ENCODE measurements at regions not wholly inside any gene's neighbourhood (a gene's known extent, or its start where the extent isn't known, plus 50 kb on each side); places are given as distances from the start of the nearest gene placed in this dataset.

DNA sequence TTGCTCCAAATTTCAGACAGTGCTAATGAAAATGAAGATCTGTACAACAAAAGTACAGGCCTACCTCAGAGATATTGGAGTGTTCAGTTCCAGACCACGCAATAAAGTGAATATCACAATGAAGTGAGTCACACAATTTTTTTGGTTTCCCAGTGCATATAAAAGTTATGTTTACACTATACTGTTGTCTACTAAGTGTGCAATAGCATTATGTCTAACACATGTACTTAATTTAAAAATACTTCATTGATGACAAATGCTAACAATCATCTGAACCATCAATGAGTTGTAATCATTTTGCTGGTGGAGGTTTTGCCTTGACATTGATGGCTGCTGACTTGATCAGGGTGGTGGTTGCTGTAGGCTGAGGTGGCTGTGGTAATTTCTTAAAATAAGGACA lies 60.6 kb upstream of the E2F8 start:
- no peak for DNase-seq (ENCODE audit: low read depth, low spot score)
- no peak for TF ChIP-seq POLR2A (IDR thresholded peaks at IDR 0.05; ENCODE audit: low read depth, low read length)
- no peak for TF ChIP-seq JUN (IDR thresholded peaks at IDR 0.05; ENCODE audit: borderline replicate concordance, insufficient read depth, insufficient read length, low read depth)
- no peak for TF ChIP-seq POLR2AphosphoS5 (IDR thresholded peaks at IDR 0.05; ENCODE audit: insufficient read depth, low read depth, low read length)
- no peak for TF ChIP-seq EZH2 (IDR thresholded peaks at IDR 0.05; ENCODE audit: borderline replicate concordance, low read depth, low read length, severe bottlenecking)
- no peak for TF ChIP-seq MYC (IDR thresholded peaks at IDR 0.05; ENCODE audit: low read depth, low read length)
- TF ChIP-seq GATA2 (IDR thresholded peaks at IDR 0.05; ENCODE audit: insufficient read depth, insufficient read length, low read depth, low read length) = no peak
- no peaks in the 10 kb centered on the region for H3K9me1 ChIP-seq (replicated peaks; ENCODE audit: control insufficient read depth, extremely low read depth, insufficient read depth, low read length)
- no peak for FAIRE-seq
- intact Hi-C loops (cut with micrococcal nuclease) = loop anchor here (10.0 kb wide), 1 partner anchor 1677 kb away; no protein-coding TSS in a partner anchor
- no peak overlapping the region for H3K4me3 ChIP-seq (replicated peaks in 1 of 3; ENCODE audit: insufficient read depth in 1 of 3, low read depth in 1 of 3, low read length in 3 of 3)
- CTCF ChIA-PET = no interaction called here
- POLR2A ChIA-PET = no interaction called here
- no peaks in the 10 kb centered on the region for H3K9me3 ChIP-seq (replicated peaks; ENCODE audit: control insufficient read depth, insufficient read depth, low read length)
- no peak overlapping the region for H3K4me2 ChIP-seq (ENCODE audit: insufficient read depth, low read length)
- BruUV-seq (replicated peaks) = no TSS peak
- H3K36me3 ChIP-seq (ENCODE audit: control insufficient read depth in 2 of 2, extremely low read depth in 1 of 2, insufficient read depth in 2 of 2, low read length in 2 of 2) = no peaks in the 10 kb centered on the region
- no peak overlapping the region for H3K9ac ChIP-seq (replicated peaks; ENCODE audit: extremely low read depth, insufficient read depth, low read length)
- no peaks in the 10 kb centered on the region for H4K20me1 ChIP-seq (replicated peaks; ENCODE audit: control insufficient read depth, extremely low read depth, insufficient read depth, low read length)
- no peaks in the 10 kb centered on the region for H3K79me2 ChIP-seq (ENCODE audit: control insufficient read depth, insufficient read depth, low read length)
- peaks cover 8 to 15% of the 10 kb centered on the region in 2 experiments for H3K27me3 ChIP-seq (ENCODE audit: control insufficient read depth in 2 of 2, insufficient read depth in 2 of 2, low read length in 2 of 2)
- H2AFZ ChIP-seq (ENCODE audit: low read depth, low read length) = no peak overlapping the region
- dilution Hi-C loops (cut with MboI; ENCODE audit: extremely low pct_ligation_motif_present, low sequenced_read_pairs) = no loop called here
- H3K4me1 ChIP-seq (ENCODE audit: control insufficient read depth, extremely low read depth, insufficient read depth, low read length) = no peaks in the 10 kb centered on the region
- H3K27ac ChIP-seq (ENCODE audit: insufficient read depth, low read depth, low read length) = no peak overlapping the region

DNA sequence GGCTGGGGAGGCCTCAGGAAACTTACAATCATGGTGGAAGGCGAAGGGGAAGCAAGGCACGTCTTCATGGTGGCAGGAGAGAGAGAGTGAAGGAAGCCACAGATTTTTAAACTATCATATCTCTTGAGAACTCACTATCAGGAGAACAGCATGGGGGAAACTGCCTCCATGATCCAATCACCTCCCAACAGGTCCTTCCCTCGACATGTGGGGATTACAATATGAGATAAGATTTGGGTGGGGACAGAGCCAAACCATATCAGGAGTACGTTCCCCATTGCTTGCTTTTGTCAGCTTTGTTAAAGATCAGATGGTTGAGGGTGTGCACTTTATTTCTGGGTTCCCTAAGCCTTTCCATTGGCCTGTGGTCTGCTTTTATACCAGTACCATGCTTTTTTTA lies 53.7 kb upstream of the E2F8 start:
- no peaks in the 10 kb centered on the region for H3K9me1 ChIP-seq (replicated peaks; ENCODE audit: control insufficient read depth, extremely low read depth, insufficient read depth, low read length)
- H3K9me3 ChIP-seq (replicated peaks; ENCODE audit: control insufficient read depth, insufficient read depth, low read length) = no peaks in the 10 kb centered on the region
- FAIRE-seq (no peak), DNase-seq (ENCODE audit: low read depth, low spot score) (no peak)
- no TSS peak for BruUV-seq (replicated peaks)
- no peaks in the 10 kb centered on the region for H4K20me1 ChIP-seq (replicated peaks; ENCODE audit: control insufficient read depth, extremely low read depth, insufficient read depth, low read length)
- no peaks in the 10 kb centered on the region for H3K4me1 ChIP-seq (ENCODE audit: control insufficient read depth, extremely low read depth, insufficient read depth, low read length)
- dilution Hi-C loops (cut with MboI; ENCODE audit: extremely low pct_ligation_motif_present, low sequenced_read_pairs) = no loop called here
- H3K27ac ChIP-seq (ENCODE audit: insufficient read depth, low read depth, low read length) = no peak overlapping the region
- H2AFZ ChIP-seq (ENCODE audit: low read depth, low read length) = no peak overlapping the region
- H3K9ac ChIP-seq (replicated peaks; ENCODE audit: extremely low read depth, insufficient read depth, low read length) = no peak overlapping the region
- intact Hi-C loops (cut with micrococcal nuclease) = no loop called here
- CTCF ChIA-PET = interaction anchor here (1.3 to 1.6 kb wide), 3 partner anchors 8 to 34 kb away, joined by 4 to 6 read pairs (median 5); no protein-coding TSS in a partner anchor
- no peak overlapping the region for H3K4me3 ChIP-seq (replicated peaks in 1 of 3; ENCODE audit: insufficient read depth in 1 of 3, low read depth in 1 of 3, low read length in 3 of 3)
- POLR2A ChIA-PET = no interaction called here
- H3K4me2 ChIP-seq (ENCODE audit: insufficient read depth, low read length) = no peak overlapping the region
- TF ChIP-seq, protein P1, sequence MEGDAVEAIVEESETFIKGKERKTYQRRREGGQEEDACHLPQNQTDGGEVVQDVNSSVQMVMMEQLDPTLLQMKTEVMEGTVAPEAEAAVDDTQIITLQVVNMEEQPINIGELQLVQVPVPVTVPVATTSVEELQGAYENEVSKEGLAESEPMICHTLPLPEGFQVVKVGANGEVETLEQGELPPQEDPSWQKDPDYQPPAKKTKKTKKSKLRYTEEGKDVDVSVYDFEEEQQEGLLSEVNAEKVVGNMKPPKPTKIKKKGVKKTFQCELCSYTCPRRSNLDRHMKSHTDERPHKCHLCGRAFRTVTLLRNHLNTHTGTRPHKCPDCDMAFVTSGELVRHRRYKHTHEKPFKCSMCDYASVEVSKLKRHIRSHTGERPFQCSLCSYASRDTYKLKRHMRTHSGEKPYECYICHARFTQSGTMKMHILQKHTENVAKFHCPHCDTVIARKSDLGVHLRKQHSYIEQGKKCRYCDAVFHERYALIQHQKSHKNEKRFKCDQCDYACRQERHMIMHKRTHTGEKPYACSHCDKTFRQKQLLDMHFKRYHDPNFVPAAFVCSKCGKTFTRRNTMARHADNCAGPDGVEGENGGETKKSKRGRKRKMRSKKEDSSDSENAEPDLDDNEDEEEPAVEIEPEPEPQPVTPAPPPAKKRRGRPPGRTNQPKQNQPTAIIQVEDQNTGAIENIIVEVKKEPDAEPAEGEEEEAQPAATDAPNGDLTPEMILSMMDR (IDR thresholded peaks at IDR 0.05; ENCODE audit: extremely low read depth in 1 of 2, insufficient read depth in 1 of 2, low read depth in 1 of 2, low read length in 2 of 2) = no peak
- TF ChIP-seq JUN (IDR thresholded peaks at IDR 0.05; ENCODE audit: borderline replicate concordance, insufficient read depth, insufficient read length, low read depth) = no peak
- no peak for TF ChIP-seq EZH2 (IDR thresholded peaks at IDR 0.05; ENCODE audit: borderline replicate concordance, low read depth, low read length, severe bottlenecking)
- TF ChIP-seq GATA2 (IDR thresholded peaks at IDR 0.05; ENCODE audit: insufficient read depth, insufficient read length, low read depth, low read length) = no peak
- TF ChIP-seq, protein P2, sequence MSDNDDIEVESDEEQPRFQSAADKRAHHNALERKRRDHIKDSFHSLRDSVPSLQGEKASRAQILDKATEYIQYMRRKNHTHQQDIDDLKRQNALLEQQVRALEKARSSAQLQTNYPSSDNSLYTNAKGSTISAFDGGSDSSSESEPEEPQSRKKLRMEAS (IDR thresholded peaks at IDR 0.05; ENCODE audit: insufficient read depth, insufficient read length) = no peak
- H3K36me3 ChIP-seq (ENCODE audit: control insufficient read depth in 2 of 2, extremely low read depth in 1 of 2, insufficient read depth in 2 of 2, low read length in 2 of 2) = no peaks in the 10 kb centered on the region
- H3K27me3 ChIP-seq (ENCODE audit: control insufficient read depth in 2 of 2, insufficient read depth in 2 of 2, low read length in 2 of 2) = peaks cover 13 to 21% of the 10 kb centered on the region in 2 experiments
- no peaks in the 10 kb centered on the region for H3K79me2 ChIP-seq (ENCODE audit: control insufficient read depth, insufficient read depth, low read length)

Data from endothelial cell of umbilical vein (primary cell).